NCI-H1092 (cell line): ENCODE measurements at regions not wholly inside any gene's neighbourhood (a gene's known extent, or its start where the extent isn't known, plus 50 kb on each side); places are given as distances from the start of the nearest gene placed in this dataset.

Experiments used
- DNase-seq: peaks from one replicate; lab custom pipeline; 2025; lab: John Stamatoyannopoulos, UW

GRCh38 chr3:23055733-23056376 is 147.3 kb upstream of the UBE2E2 start:
- DNase-seq: no peak

GRCh38 chr3:23062582-23062981 is 140.5 kb upstream of the UBE2E2 start:
- no peak for DNase-seq

GRCh38 chr3:23062982-23063381 is 140.1 kb upstream of the UBE2E2 start:
- no peak for DNase-seq

GRCh38 chr3:23067116-23067515 is 136.0 kb upstream of the UBE2E2 start:
- no peak for DNase-seq

GRCh38 chr3:23068016-23068728 is 135.0 kb upstream of the UBE2E2 start:
- no peak for DNase-seq

- DNase-seq: no peak
Observed at GRCh38 chr3:23071296-23071695, 131.8 kb upstream of the UBE2E2 start.

- DNase-seq: no peak
Observed at GRCh38 chr3:23071758-23072157, 131.4 kb upstream of the UBE2E2 start.

- no peak for DNase-seq
Observed at GRCh38 chr3:23072693-23073092, 130.4 kb upstream of the UBE2E2 start.

- DNase-seq: no peak
Observed at GRCh38 chr3:23073724-23074305, 129.3 kb upstream of the UBE2E2 start.

GRCh38 chr3:23075496-23075895 is 127.6 kb upstream of the UBE2E2 start:
- no peak for DNase-seq

GRCh38 chr3:23076437-23076836 is 126.7 kb upstream of the UBE2E2 start:
- DNase-seq: no peak

GRCh38 chr3:23077126-23077525 is 126.0 kb upstream of the UBE2E2 start:
- no peak for DNase-seq

- no peak for DNase-seq
Observed at GRCh38 chr3:23078735-23079134, 124.4 kb upstream of the UBE2E2 start.

- DNase-seq: no peak
Observed at GRCh38 chr3:23079976-23080375, 123.2 kb upstream of the UBE2E2 start.

GRCh38 chr3:23083701-23084100 is 119.4 kb upstream of the UBE2E2 start:
- no peak for DNase-seq

GRCh38 chr3:23084367-23084766 is 118.8 kb upstream of the UBE2E2 start:
- DNase-seq: no peak

GRCh38 chr3:23085261-23085660 is 117.9 kb upstream of the UBE2E2 start:
- no peak for DNase-seq

- no peak for DNase-seq
Observed at GRCh38 chr3:23086331-23086730, 116.8 kb upstream of the UBE2E2 start.

GRCh38 chr3:23086831-23087230 is 116.3 kb upstream of the UBE2E2 start:
- DNase-seq: no peak

- DNase-seq: no peak
Observed at GRCh38 chr3:23094412-23094811, 108.7 kb upstream of the UBE2E2 start.

GRCh38 chr3:23094890-23095462 is 108.2 kb upstream of the UBE2E2 start:
- no peak for DNase-seq

GRCh38 chr3:23096041-23096440 is 107.1 kb upstream of the UBE2E2 start:
- DNase-seq: no peak

- no peak for DNase-seq
Observed at GRCh38 chr3:23099021-23099420, 104.1 kb upstream of the UBE2E2 start.
